Left lung (tissue), 4 donors: ENCODE measurements at regions not wholly inside any gene's neighbourhood (a gene's known extent, or its start where the extent isn't known, plus 50 kb on each side); places are given as distances from the start of the nearest gene placed in this dataset.

ENCODE experiments used
- ATAC-seq: fragments of 200-7000 bp; cut with Tn5 transposase; one replicate; pipeline ENCODE4 v1.9.1; 2020; ENCODE audit warnings: moderate library complexity
- DNase-seq, 4 donors: peaks; one replicate each; pipeline ENCODE4 v3.0.0-alpha.2; 2013 to 2020
- H3K27ac ChIP-seq, 2 donors: fragments of 200-600 bp; sonication (generic) in 1 of 2; one replicate each; pipeline versions ENCODE4 v1.5.0 to v1.8.0; 2020 to 2021
- H3K27me3 ChIP-seq, 2 donors: fragments of 200-600 bp; sonication (generic) in 1 of 2; one replicate each; pipeline versions ENCODE4 v1.5.0 to v1.8.0; 2020 to 2021
- H3K36me3 ChIP-seq, 2 donors: fragments of 200-600 bp; sonication (generic) in 1 of 2; one replicate each; pipeline versions ENCODE4 v1.5.0 to v1.8.0; 2020 to 2021
- H3K4me1 ChIP-seq, 2 donors: fragments of 200-600 bp; one replicate each; pipeline ENCODE4 v1.8.0; 2021
- H3K4me3 ChIP-seq, 2 donors: fragments of 200-600 bp; sonication (generic) in 1 of 2; one replicate each; pipeline versions ENCODE4 v1.5.0 to v1.8.0; 2020 to 2021; ENCODE audit warnings: mild to moderate bottlenecking in 1 of 2
- H3K9me3 ChIP-seq, 2 donors: fragments of 200-600 bp; sonication (generic) in 1 of 2; one replicate each; pipeline versions ENCODE4 v1.5.0 to v1.8.0; 2020 to 2021
- CTCF ChIP-seq, 2 donors: fragments of 200-600 bp; sonication (generic) in 1 of 2; IDR thresholded peaks; one replicate each; pipeline versions ENCODE4 v1.5.0 to v1.8.0; 2021; ENCODE audit warnings: antibody characterized with exemption in 2 of 2
- intact Hi-C, 2 donors: fragments of 100-400 bp; cut with DNase I; formaldehyde crosslinking; loops; one replicate each; pipeline versions ENCODE4 v1.11.2 to v1.14.2; 2022
- donor health status: DM: no; HTN: yes; CAD: no.
- donor health status: DM: no; HTN: no; CAD: no.

- Histone ChIP-seq H3K27ac (no peak overlapping the region), H3K4me3 (no peak overlapping the region), H3K36me3 (no peaks in the 10 kb centered on the region), H3K4me1 (no peaks in the 10 kb centered on the region), H3K9me3 (no peaks in the 10 kb centered on the region), H3K27me3 (no peaks in the 10 kb centered on the region)
- TF ChIP-seq CTCF (IDR thresholded peaks at IDR 0.05), result no peak
- no peak for ATAC-seq
- intact Hi-C loops, result no loop called here
- no peak for DNase-seq
Measured at GRCh38 chr6:148223424-148223842, 119.2 kb upstream of the SASH1 start.

GRCh38 chr6:148225871-148226270 is 116.8 kb upstream of the SASH1 start:
- DNase-seq, result no peak
- no peaks in the 10 kb centered on the region for H3K9me3 ChIP-seq
- no peak overlapping the region for H3K27ac ChIP-seq
- no peak for ATAC-seq
- no peak overlapping the region for H3K4me3 ChIP-seq
- H3K4me1 ChIP-seq, result no peaks in the 10 kb centered on the region
- no peak for TF ChIP-seq CTCF (IDR thresholded peaks at IDR 0.05)
- no peaks in the 10 kb centered on the region for H3K27me3 ChIP-seq
- intact Hi-C loops, result no loop called here
- no peaks in the 10 kb centered on the region for H3K36me3 ChIP-seq

GRCh38 chr6:148226284-148226683 is 116.4 kb upstream of the SASH1 start:
- H3K27ac ChIP-seq, result no peak overlapping the region
- H3K36me3 ChIP-seq, result no peaks in the 10 kb centered on the region
- TF ChIP-seq CTCF (IDR thresholded peaks at IDR 0.05), result no peak

GRCh38 chr6:148231572-148231971 is 111.1 kb upstream of the SASH1 start:
- no peak overlapping the region for H3K27ac ChIP-seq
- no peak overlapping the region for H3K4me3 ChIP-seq
- ATAC-seq (no peak), DNase-seq (no peak)
- H3K4me1 ChIP-seq, result no peaks in the 10 kb centered on the region
- H3K36me3 ChIP-seq, result no peaks in the 10 kb centered on the region
- no peaks in the 10 kb centered on the region for H3K27me3 ChIP-seq
- H3K9me3 ChIP-seq, result no peaks in the 10 kb centered on the region
- intact Hi-C loops, result no loop called here
- TF ChIP-seq CTCF (IDR thresholded peaks at IDR 0.05), result no peak

More at GRCh38 chr6:148226284-148226683, 116.4 kb upstream of the SASH1 start:
- ATAC-seq, result no peak
- no peak for DNase-seq
- intact Hi-C loops, result no loop called here
- no peaks in the 10 kb centered on the region for H3K9me3 ChIP-seq
- H3K4me1 ChIP-seq, result no peaks in the 10 kb centered on the region
- H3K27me3 ChIP-seq, result no peaks in the 10 kb centered on the region
- H3K4me3 ChIP-seq, result no peak overlapping the region

GRCh38 chr6:148235446-148235845 is 107.2 kb upstream of the SASH1 start:
- DNase-seq, result no peak
- H3K27me3 ChIP-seq, result no peaks in the 10 kb centered on the region

More at GRCh38 chr6:148235446-148235845, 107.2 kb upstream of the SASH1 start:
- Histone ChIP-seq H3K4me1 (no peaks in the 10 kb centered on the region), H3K9me3 (no peaks in the 10 kb centered on the region), H3K27ac (no peak overlapping the region), H3K36me3 (no peaks in the 10 kb centered on the region), H3K4me3 (no peak overlapping the region)
- no peak for TF ChIP-seq CTCF (IDR thresholded peaks at IDR 0.05)
- ATAC-seq, result no peak
- intact Hi-C loops, result no loop called here
